Jurkat, Clone E6-1 (cell line): ENCODE measurements at regions not wholly inside any gene's neighbourhood (a gene's known extent, or its start where the extent isn't known, plus 50 kb on each side); places are given as distances from the start of the nearest gene placed in this dataset.
"Not testable (repeated sequence)": the region's sequence is repeated elsewhere in the genome, so short reads cannot be mapped to it uniquely, and the experiment has no call there.

Experiments
- DNase-seq: peaks from one replicate; pipeline ENCODE4 v3.0.0-alpha.2; 2011; ENCODE audit warnings: low read depth, low spot score
- H3K4me3 ChIP-seq: 2 replicates; pipeline ENCODE4 v1.5.1; 2011; ENCODE audit warnings: mild to moderate bottlenecking, low read length, control low read depth, moderate library complexity

DNA sequence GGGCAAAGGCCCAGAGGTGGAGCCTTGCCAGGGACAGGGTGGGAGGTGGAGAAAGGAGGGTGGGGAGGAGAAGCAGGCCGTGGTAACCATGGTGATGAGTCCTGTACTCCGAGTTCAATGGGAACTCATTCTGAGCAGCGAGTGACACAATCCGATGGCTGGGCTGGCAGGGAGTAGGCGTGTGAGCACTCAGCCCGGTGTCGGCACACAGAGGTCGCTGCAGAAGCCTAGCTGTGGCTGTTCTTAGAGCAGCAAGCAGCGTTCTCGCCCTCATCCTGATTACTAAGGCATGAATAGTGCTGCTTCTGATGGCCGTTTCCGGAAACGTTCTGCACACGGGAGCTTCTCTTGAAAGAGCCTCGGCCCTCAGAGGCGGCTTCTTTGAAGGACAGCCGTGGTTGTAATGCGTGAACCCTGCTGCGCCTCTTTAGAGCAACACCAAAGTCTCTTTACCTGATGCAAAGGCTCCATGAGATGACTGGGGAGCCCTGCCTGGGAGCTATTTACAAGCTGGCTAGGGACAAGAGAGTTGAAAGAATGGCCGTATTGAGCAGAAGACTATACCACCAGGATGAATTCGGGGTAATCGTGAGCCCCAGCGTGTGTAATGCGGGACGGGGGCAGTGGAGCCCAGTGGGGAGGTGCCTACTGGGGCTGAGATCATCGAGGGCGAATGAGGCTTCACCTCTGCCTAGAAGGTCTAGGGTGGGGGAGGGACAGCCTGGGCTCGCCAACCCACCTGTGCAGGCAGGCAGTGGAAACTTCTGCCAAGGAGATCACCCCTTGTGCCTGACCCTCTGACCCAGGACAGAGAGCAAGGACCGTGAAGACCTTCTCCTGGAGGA, 72.8 kb upstream of the PAX7 start:
- DNase-seq = no peak
- no peak overlapping the region for H3K4me3 ChIP-seq

DNA sequence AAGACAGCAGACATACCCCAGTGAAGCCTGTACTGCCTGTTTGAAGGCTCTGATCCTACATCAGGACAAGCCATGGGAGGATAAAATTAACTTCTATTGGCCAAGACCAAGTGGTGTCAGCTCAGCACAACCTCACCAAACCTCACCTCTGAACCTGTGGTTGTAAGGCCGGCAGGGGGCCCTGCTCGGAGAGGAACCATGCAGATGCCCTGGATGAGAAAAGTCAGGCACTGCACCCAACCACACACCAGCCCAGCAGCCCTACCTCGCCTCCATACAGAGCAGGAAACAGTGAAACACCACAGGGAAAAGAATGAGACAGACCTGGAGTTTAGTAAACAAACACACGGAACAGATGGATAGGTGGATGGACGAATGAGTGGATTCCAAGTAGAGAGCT, 70.0 kb upstream of the PAX7 start:
- H3K4me3 ChIP-seq = no peak overlapping the region
- no peak for DNase-seq

DNA sequence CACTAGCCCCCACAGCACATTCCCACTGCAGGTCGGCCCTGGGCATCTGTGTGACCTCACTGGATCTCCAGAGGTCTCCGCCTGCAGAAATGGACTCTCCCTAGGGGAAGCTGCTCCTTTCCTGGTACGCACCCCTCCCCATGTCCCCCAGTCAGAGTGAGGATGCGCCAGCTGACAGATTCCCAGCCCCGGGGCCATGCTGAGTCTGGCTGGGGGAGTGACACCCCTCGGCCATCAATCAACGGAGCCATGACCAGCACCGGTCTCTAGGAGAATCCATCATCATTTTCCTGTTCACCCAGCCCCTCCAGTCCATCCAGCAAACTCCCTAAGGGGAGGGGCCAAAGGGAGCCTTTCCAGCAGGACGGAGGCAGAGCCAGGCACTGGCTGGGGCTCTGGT, 68.7 kb upstream of the PAX7 start:
- H3K4me3 ChIP-seq = no peak overlapping the region
- no peak for DNase-seq

DNA sequence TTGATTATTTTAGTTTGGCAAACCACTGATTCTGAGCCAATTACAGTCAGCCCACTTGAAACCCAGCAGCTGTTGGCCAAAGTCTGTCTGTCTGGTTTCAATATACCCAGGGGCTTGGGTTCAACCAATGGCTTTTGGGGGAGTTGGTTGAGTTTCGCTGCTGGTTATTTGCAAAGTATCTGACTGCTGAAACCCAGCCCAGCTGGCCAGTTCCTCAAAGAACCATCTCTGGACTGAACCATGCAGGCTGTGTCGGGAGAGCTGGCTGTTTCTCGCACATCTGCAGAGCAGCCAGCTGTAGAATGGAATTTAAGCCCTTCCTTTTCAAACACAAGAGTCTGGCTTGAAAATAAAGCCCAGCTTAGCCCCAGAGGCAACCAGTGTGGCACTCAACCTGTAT, 66.0 kb upstream of the PAX7 start:
- no peak overlapping the region for H3K4me3 ChIP-seq
- no peak for DNase-seq

DNA sequence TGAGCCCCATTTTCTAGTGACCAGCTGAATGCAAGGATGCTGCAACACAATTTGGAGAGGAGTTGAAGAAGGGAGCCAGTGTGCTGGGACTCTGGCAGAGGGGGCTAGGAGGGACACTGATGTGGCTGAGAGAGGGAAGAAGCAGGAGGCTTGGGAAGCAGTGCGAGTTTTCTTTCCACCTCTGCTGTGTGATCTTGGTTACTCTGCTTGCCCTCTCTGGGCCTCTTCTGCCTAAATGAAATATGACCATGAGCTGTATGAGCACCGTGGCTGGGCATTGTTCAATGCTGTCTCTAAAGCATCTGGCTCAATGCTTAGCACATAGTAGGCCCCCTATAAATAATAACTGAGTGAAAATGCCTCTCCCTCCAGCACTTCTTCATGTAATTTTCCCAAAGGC, 65.3 kb upstream of the PAX7 start:
- no peak overlapping the region for H3K4me3 ChIP-seq

DNA sequence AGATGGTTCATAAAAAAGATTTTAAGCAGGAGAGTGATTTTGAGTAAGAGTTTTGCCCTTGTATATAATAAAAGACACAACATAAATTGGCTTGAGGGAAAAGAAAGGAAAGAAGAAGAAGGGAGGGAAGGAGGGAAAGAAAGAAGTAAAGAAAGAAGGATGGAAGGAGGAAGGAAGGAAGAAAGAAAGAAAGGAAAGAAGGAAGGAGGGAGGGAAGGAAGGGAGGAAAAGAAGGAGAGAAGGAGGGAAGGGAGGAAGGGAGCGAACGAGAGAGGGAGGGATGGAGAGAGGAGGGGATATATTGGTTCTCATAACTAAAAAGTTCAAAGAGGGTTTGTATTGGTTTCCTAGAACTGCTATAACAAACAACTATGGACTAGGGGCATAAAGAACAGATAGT, 62.2 kb upstream of the PAX7 start:
- DNase-seq = no peak
- no peak overlapping the region for H3K4me3 ChIP-seq

More for the DNA sequence above, 65.3 kb upstream of the PAX7 start:
- DNase-seq = no peak

DNA sequence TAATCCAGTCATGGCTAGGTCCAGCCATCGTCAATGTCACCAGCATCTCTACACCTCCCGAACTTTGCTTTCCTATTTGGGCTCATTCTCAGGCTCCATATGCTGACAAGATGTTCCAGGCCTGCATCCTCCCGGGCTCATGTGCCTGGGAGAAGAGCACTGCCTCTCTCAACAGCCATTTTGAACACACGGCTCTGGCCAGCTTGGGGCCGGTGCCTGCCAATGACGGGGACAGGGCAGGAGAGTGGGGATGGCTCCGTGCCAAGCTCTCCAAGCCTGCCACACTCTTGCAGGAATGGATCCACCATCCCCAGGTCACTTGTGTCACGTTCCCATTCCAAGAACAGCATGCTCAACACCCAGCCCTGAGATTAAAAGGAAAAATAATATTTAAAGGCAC, 61.4 kb upstream of the PAX7 start:
- no peak for DNase-seq
- H3K4me3 ChIP-seq = no peak overlapping the region

DNA sequence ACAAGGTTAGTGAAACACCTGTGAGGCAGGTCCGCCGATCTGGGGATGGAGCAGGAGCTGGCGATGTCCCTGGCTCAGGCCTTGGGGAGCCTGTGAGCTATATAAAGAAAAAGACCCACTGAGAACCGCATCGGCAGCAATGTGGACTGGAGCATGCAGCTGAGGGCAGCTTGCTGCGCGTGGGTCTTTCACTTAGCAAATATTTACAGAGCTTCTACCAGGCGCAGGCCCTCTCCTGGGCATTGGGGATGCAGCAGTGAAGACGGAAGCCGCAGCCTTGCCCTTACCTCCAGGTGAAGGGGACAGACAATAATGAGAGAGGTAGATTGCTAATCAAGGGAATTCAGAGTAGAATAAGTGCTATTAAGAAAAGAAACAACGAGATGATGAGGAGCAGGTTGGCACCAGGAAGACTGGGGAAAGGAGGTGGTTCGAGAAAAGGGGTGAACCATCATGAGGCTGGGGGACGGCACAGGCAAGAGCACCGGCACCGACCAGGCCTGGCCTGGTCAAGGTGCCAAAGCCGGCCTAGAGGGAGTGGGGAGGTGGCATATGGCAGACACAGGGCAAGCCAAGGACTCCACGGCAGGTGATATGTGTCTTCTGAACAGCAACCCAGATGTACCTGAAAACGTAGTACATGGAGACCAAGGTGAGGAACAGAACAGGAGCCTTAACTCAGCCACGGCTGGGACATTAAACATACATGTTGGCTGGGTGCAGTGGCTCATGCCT, 60.7 kb upstream of the PAX7 start:
- H3K4me3 ChIP-seq = no peak overlapping the region
- no peak for DNase-seq

DNA sequence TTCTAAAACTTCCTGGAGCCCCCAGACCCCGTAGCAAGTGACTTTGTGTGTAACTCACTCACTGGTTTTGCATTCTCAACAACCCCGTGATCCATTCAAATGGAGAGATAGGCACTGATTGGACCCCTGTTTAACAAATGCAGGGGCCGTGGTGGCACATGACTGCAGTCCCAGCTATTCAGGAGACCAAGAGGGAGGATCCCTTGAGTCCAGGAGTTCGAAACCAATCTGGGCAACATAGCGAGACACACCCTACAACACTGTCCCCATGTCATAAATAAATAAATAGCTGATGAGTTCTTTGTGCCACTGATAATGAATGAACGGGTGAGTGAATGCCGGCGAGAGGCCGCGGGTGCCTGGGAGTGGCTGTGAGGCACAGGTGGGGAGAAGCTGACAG, 59.4 kb upstream of the PAX7 start:
- no peak overlapping the region for H3K4me3 ChIP-seq
- DNase-seq = no peak

DNA sequence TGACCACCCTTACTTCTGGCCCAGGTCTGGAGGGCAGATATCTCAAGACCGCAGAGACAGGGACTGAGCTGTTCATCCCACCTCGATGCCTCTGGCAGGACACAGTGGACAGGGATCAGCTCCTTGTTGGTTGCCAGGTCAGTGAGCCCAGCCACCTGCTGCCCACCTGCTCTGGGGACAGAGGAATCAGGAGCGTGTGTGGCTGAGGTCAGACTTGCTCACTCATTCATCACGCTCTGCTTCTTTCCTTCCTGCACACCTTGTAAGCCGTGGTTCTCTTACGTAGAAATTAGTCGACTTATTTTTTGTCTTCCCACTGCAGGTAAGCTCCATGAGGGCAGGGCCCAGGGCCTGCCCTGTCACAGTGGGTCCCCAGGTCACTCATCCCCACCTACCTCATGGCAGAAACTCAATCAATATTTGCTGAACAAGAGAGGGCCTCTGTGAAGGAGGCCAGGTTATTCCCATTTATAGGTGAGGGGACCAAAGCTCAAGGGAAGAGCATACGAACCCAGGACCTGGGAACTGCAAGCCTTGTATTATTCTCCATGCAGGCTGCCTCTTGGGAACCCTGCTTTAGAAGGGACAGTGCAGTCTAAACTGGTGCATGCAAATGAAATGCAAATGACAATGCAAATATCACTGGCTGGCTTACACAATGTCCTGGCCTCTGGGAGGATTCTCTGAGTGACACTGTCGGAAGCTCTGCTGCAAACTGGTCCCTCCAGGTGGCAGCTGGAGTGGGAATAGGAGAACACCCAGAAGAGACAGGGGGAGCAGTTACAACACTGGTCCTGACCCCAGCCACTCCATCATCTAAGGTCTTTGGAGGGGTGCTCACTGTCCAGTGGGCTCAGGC, 58.4 kb upstream of the PAX7 start:
- no peak overlapping the region for H3K4me3 ChIP-seq
- no peak for DNase-seq

DNA sequence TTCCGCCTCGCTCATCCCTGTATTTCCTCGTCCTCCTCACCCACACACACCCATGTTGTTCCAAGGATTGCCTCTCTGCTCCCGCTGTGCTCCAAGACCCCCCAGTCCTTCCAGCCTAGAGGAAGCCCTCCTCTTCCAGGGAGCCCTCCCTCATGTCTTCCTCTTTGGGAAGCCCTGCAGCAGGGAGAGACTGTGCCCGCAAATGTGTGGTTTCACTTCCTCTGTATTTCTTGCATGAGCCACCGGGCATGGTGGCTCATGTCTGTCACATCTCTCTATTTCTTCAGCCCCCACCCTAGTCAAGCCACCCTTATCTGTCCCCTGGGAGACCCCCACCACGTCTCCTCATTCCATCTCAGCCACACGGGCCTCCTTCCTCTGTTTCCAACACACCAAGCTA, 57.5 kb upstream of the PAX7 start:
- no peak overlapping the region for H3K4me3 ChIP-seq
- DNase-seq = no peak

DNA sequence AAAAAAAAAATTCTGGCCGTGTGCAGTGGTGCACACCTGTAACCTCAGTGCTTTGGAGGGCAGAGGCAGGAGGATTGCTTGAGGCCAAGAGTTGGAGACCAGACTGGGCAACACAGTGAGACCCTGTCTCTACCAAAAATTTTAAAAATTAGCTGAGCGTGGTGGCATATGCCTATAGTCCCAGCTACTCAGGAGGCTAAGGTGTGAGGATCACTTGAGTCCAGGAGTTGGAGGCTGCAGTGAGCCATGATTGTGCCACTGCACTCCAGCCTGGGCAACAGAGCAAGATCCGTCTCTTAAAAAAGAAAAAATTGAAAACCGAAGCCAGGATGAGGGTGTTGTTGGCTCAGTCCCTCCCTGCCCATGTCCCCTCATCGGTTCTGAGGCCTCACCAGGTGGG, 55.9 kb upstream of the PAX7 start:
- no peak for DNase-seq
- H3K4me3 ChIP-seq = no peak overlapping the region

DNA sequence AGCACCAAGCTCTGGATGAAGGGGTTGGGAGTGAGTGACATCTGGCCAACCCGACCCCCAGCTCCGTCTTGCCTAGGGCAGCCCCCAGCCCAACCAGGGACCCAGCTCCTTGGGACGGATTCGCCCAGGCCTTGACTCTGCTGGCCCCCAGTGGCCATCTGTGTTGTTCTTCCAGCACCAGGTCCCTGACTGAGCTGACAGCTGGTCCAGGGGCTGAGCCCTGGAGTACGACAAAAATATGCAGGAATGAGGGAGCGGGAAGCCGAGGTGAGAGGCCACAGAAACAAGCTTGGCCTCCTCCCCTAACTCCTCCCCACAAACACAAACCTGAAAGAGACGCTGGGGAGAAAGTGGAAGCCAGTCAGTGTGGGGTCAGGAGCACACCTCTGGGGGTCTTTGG, 55.0 kb upstream of the PAX7 start:
- no peak overlapping the region for H3K4me3 ChIP-seq
- DNase-seq = no peak

DNA sequence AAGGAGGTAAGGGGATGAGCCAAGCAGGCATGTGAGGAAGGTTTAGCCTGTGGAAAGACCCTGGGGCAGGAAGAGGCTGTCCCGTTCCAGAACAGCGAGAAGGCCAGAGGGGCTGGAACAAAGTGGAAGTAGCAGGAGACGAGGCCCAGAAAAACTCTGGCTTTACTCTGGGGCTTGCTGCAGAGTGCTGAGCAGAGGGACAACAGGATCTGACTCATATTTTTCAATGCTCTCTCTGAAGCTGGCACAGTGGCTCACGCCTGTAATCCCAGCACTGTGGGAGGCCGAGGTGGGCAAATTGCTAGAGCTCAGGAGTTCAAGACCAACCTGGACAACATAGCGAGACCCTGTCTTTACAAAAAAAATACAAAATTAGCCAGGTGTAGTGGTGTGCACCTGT, 52.4 kb upstream of the PAX7 start:
- DNase-seq = no peak
- no peak overlapping the region for H3K4me3 ChIP-seq

DNA sequence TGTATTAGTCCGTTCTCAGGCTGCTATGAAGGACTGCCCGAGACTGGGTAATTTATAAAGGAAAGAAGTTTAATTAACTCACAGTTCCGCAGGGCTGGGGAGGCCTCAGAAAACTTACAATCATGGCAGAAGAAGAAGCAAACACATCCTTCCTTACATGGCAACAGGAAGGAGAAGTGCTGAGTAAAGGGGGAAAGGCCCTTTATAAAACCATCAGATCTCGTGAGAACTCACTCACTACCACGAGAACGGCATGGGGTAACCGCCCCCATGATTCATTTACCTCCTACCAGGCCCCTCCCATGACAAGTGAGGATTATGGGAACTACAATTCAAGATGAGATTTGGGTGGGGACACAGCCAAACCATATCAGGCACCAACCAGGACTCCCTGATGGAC, 51.4 kb upstream of the PAX7 start:
- DNase-seq = peak; percentile 12
- H3K4me3 ChIP-seq = not testable (repeated sequence)

DNA sequence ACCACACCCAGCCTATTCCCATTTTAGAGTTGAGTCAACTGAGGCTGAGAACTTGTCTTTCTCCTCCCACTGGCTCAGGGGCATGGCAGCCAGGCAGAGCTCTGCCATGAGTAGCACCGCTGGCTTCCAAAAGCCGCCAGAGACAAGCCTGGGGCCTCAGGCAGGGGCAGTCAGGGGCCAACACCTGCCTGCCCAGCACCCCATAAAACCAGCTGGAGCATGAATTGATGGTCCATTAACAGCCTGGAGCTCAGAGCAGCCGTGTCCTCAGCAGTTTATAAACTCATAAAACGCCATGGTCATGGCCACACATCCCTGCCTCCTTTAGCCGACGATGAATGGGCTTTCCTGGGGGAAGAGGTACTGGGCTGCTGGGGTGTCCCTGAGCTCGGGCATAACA, 50.6 kb upstream of the PAX7 start:
- H3K4me3 ChIP-seq = no peak overlapping the region
- DNase-seq = no peak

DNA sequence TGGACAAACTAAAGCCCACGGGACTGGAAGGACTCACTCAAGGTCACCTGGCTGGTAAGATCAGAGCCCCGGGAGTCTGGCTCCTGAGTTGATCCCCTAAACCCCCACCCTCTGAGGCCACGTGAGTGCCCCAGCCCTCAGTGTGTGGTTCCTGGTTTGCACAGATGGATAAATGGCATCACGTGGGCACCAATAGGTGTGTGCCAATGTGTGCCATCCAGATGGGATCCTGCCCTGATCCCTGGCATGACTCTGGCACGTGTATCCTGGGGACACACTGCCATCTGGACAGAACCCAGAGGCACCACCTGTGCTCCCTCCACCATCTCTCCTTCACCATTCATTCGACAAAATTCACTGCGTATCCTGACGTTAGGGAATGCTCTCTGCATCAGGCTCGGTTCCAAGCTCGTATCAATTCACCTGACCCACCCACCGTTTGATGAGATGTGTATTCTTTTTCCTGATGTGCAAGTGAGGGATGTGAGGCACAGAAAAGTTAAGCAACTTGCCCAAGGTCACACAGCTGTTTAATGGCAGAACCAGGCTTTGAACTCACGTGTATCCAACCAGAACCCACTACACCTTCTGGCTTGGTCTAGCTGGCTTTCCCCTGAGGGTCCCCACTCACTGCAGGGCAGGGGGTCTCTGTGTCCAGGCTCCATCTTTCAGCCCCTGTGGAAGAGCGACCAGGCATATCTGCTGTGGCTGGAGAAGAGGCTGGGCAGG, 49.8 kb upstream of the PAX7 start:
- DNase-seq = no peak
- H3K4me3 ChIP-seq = no peak overlapping the region
